ENCODE measurements at regions not wholly inside any gene's neighbourhood (a gene's known extent, or its start where the extent isn't known, plus 50 kb on each side); places are given as distances from the start of the nearest gene placed in this dataset.

GRCh38 chr13:30113551-30113950, 193.8 kb downstream of the KATNAL1 start:
- Histone ChIP-seq H3K36me3 (ENCODE audit: control insufficient read depth in 2 of 2, insufficient read depth in 1 of 2, low read length in 2 of 2) (no peaks in the 10 kb centered on the region), H3K27ac (ENCODE audit: extremely low read depth, low read depth, low read length) (no peak overlapping the region)
- CTCF ChIA-PET = interaction anchor here (0.6 to 5.1 kb wide), 10 partner anchors 8 to 605 kb away, joined by 3 to 55 read pairs (median 5); partner anchors contain the start of gene UBL3

DNA sequence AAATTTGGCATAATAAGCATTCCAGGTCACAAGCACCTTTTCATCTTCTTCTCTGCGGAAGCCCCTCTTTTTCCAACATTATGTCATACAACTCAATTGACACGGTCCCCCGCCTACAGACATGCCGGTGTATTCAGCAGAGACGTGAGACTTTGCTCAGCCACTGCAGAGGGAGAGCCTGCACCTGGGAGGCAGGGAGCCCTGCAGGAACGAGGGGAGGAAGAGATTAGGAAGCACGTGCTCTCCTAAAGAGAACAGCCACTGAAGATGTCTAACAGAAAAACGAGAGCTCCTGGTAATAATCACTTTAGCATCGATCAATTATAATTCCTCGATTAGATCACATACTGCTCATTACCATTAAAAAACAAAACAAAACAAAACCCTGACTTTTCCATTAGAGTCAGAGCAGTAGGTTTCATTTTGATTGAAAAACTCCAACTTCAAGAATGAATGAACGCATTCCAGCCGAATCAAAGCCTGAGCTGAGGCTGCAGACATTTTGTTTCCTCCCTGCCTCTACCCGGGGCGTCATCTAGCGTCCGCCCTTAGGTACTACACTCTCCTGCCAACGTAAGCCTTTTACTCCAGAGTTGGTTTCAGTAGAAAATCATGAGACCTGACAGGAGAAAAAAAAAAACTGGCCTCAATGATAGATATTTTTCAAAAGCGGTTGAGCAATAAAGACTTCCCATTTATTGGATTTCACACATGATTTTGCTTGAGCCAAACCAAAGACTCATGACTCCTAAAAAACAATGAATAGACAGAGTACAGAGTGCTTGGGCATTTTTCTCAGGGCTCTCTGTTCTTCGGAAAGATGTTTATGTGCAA, 194.5 kb downstream of the KATNAL1 start:
- Histone ChIP-seq H3K4me1 (ENCODE audit: control insufficient read depth, insufficient read depth, low read length) (peaks cover 5% of the 10 kb centered on the region), H3K4me3 (ENCODE audit: low read depth, low read length) (no peak overlapping the region), H3K36me3 (ENCODE audit: control insufficient read depth in 2 of 2, insufficient read depth in 1 of 2, low read length in 2 of 2) (no peaks in the 10 kb centered on the region), H3K9me3 (ENCODE audit: control insufficient read depth, insufficient read depth, low read depth, low read length) (no peaks in the 10 kb centered on the region), H3K27ac (ENCODE audit: extremely low read depth, low read depth, low read length) (no peak overlapping the region)
- CTCF ChIA-PET = interaction anchor here (0.7 to 5.1 kb wide), 20 partner anchors 8 to 978 kb away, joined by 3 to 55 read pairs (median 4); partner anchors contain the start of gene UBL3
- POLR2A ChIA-PET = interaction anchor here (0.5 to 1.5 kb wide), 3 partner anchors 191 to 361 kb away, joined by 3 to 5 read pairs (median 3); partner anchors contain the start of gene UBL3
- TF ChIP-seq ZNF335 (tag by site-specific recombination; conservative IDR thresholded peaks at IDR 0.05) (peak; percentile 25; the same call in 1 of the 2 replicates), ZNF654 (tag by site-specific recombination; IDR thresholded peaks at IDR 0.05; ENCODE audit: low read depth) (peak; percentile 84), ZNF24 (tag by site-specific recombination; IDR thresholded peaks at IDR 0.05) (peak; percentile 66; the same call in 1 of the 2 replicates), ZNF354C (tag by site-specific recombination; IDR thresholded peaks at IDR 0.05; ENCODE audit: borderline replicate concordance, low read depth) (no peak), ZNF629 (tag by site-specific recombination; IDR thresholded peaks at IDR 0.05) (0 out of 2 replicates have a peak, but pooled peaks have one; percentile 14), ZNF580 (tag by site-specific recombination; IDR thresholded peaks at IDR 0.05) (no peak), MEIS1 (CRISPR knock-in tag; IDR thresholded peaks at IDR 0.05; ENCODE audit: borderline replicate concordance) (no peak), ZNF391 (tag by site-specific recombination; IDR thresholded peaks at IDR 0.05; ENCODE audit: borderline replicate concordance, low read depth) (no peak), PRDM6 (tag by site-specific recombination; IDR thresholded peaks at IDR 0.05) (0 out of 2 replicates have a peak, but pooled peaks have one; percentile 15), ZNF341 (tag by site-specific recombination; IDR thresholded peaks at IDR 0.05; ENCODE audit: low read depth) (0 out of 2 replicates have a peak, but pooled peaks have one; percentile 18), ZBTB17 (tag by site-specific recombination; IDR thresholded peaks at IDR 0.05) (peak; percentile 82), ZNF169 (tag by site-specific recombination; IDR thresholded peaks at IDR 0.05) (no peak), ZNF501 (tag by site-specific recombination; IDR thresholded peaks at IDR 0.05) (0 out of 2 replicates have a peak, but pooled peaks have one; percentile 34)
- TF ChIP-seq, protein P1, sequence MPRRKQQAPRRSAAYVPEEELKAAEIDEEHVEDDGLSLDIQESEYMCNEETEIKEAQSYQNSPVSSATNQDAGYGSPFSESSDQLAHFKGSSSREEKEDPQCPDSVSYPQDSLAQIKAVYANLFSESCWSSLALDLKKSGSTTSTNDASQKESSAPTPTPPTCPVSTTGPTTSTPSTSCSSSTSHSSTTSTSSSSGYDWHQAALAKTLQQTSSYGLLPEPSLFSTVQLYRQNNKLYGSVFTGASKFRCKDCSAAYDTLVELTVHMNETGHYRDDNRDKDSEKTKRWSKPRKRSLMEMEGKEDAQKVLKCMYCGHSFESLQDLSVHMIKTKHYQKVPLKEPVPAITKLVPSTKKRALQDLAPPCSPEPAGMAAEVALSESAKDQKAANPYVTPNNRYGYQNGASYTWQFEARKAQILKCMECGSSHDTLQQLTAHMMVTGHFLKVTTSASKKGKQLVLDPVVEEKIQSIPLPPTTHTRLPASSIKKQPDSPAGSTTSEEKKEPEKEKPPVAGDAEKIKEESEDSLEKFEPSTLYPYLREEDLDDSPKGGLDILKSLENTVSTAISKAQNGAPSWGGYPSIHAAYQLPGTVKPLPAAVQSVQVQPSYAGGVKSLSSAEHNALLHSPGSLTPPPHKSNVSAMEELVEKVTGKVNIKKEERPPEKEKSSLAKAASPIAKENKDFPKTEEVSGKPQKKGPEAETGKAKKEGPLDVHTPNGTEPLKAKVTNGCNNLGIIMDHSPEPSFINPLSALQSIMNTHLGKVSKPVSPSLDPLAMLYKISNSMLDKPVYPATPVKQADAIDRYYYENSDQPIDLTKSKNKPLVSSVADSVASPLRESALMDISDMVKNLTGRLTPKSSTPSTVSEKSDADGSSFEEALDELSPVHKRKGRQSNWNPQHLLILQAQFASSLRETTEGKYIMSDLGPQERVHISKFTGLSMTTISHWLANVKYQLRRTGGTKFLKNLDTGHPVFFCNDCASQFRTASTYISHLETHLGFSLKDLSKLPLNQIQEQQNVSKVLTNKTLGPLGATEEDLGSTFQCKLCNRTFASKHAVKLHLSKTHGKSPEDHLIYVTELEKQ (tag by site-specific recombination; IDR thresholded peaks at IDR 0.05; ENCODE audit: borderline replicate concordance) = no peak
- TF ChIP-seq, protein P2, sequence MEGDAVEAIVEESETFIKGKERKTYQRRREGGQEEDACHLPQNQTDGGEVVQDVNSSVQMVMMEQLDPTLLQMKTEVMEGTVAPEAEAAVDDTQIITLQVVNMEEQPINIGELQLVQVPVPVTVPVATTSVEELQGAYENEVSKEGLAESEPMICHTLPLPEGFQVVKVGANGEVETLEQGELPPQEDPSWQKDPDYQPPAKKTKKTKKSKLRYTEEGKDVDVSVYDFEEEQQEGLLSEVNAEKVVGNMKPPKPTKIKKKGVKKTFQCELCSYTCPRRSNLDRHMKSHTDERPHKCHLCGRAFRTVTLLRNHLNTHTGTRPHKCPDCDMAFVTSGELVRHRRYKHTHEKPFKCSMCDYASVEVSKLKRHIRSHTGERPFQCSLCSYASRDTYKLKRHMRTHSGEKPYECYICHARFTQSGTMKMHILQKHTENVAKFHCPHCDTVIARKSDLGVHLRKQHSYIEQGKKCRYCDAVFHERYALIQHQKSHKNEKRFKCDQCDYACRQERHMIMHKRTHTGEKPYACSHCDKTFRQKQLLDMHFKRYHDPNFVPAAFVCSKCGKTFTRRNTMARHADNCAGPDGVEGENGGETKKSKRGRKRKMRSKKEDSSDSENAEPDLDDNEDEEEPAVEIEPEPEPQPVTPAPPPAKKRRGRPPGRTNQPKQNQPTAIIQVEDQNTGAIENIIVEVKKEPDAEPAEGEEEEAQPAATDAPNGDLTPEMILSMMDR (tag by site-specific recombination; IDR thresholded peaks at IDR 0.05) = peak; percentile 65

More at GRCh38 chr13:30113551-30113950, 193.8 kb downstream of the KATNAL1 start:
- H3K9me3 ChIP-seq (ENCODE audit: control insufficient read depth, insufficient read depth, low read depth, low read length) = no peaks in the 10 kb centered on the region
- H3K4me3 ChIP-seq (ENCODE audit: low read depth, low read length) = no peak overlapping the region
- H3K4me1 ChIP-seq (ENCODE audit: control insufficient read depth, insufficient read depth, low read length) = peaks cover 5% of the 10 kb centered on the region
- POLR2A ChIA-PET = interaction anchor here (1.2 to 1.5 kb wide), 2 partner anchors 192 to 263 kb away, joined by 3 to 5 read pairs; partner anchors contain the start of gene UBL3
- TF ChIP-seq, protein P3, sequence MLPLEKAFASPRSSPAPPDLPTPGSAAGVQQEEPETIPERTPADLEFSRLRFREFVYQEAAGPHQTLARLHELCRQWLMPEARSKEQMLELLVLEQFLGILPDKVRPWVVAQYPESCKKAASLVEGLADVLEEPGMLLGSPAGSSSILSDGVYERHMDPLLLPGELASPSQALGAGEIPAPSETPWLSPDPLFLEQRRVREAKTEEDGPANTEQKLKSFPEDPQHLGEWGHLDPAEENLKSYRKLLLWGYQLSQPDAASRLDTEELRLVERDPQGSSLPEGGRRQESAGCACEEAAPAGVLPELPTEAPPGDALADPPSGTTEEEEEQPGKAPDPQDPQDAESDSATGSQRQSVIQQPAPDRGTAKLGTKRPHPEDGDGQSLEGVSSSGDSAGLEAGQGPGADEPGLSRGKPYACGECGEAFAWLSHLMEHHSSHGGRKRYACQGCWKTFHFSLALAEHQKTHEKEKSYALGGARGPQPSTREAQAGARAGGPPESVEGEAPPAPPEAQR (tag by site-specific recombination; IDR thresholded peaks at IDR 0.05) = no peak
- TF ChIP-seq, protein P4, sequence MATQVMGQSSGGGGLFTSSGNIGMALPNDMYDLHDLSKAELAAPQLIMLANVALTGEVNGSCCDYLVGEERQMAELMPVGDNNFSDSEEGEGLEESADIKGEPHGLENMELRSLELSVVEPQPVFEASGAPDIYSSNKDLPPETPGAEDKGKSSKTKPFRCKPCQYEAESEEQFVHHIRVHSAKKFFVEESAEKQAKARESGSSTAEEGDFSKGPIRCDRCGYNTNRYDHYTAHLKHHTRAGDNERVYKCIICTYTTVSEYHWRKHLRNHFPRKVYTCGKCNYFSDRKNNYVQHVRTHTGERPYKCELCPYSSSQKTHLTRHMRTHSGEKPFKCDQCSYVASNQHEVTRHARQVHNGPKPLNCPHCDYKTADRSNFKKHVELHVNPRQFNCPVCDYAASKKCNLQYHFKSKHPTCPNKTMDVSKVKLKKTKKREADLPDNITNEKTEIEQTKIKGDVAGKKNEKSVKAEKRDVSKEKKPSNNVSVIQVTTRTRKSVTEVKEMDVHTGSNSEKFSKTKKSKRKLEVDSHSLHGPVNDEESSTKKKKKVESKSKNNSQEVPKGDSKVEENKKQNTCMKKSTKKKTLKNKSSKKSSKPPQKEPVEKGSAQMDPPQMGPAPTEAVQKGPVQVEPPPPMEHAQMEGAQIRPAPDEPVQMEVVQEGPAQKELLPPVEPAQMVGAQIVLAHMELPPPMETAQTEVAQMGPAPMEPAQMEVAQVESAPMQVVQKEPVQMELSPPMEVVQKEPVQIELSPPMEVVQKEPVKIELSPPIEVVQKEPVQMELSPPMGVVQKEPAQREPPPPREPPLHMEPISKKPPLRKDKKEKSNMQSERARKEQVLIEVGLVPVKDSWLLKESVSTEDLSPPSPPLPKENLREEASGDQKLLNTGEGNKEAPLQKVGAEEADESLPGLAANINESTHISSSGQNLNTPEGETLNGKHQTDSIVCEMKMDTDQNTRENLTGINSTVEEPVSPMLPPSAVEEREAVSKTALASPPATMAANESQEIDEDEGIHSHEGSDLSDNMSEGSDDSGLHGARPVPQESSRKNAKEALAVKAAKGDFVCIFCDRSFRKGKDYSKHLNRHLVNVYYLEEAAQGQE (tag by site-specific recombination; IDR thresholded peaks at IDR 0.05) = no peak
